Memory B cell (primary cell): ENCODE measurements at regions not wholly inside any gene's neighbourhood (a gene's known extent, or its start where the extent isn't known, plus 50 kb on each side); places are given as distances from the start of the nearest gene placed in this dataset.

ENCODE experiments used
- ATAC-seq: fragments of 150-1000 bp; cut with Tn5 transposase; 2 replicates; pipeline ENCODE4 v1.10.0; 2021; ENCODE audit warnings: low read depth, mild to moderate bottlenecking, moderate library complexity
- DNase-seq, 2 donors: peaks; one replicate each; pipeline ENCODE4 v3.0.0; 2022; ENCODE audit warnings: low spot score in 2 of 2
- H3K27ac Mint-ChIP-seq: one replicate; pipeline ENCODE4 v1.8.0; 2022; ENCODE audit warnings: mild to moderate bottlenecking, moderate library complexity, mixed read lengths
- H3K27me3 Mint-ChIP-seq: one replicate; pipeline ENCODE4 v1.8.0; 2022; ENCODE audit warnings: mixed read lengths
- H3K36me3 Mint-ChIP-seq: one replicate; pipeline ENCODE4 v1.8.0; 2022; ENCODE audit warnings: mild to moderate bottlenecking, mixed read lengths
- H3K4me1 Mint-ChIP-seq: one replicate; pipeline ENCODE4 v1.8.0; 2022; ENCODE audit warnings: mixed read lengths
- H3K4me3 Mint-ChIP-seq: one replicate; pipeline ENCODE4 v1.8.0; 2022; ENCODE audit warnings: mild to moderate bottlenecking, moderate library complexity, mixed read lengths
- H3K9me3 Mint-ChIP-seq: one replicate; pipeline ENCODE4 v1.8.0; 2022; ENCODE audit warnings: mixed read lengths

- DNase-seq (no peak), ATAC-seq (no peak)
- no peaks in the 10 kb centered on the region for H3K36me3 Mint-ChIP-seq
- H3K4me3 Mint-ChIP-seq, result no peak overlapping the region
- no peaks in the 10 kb centered on the region for H3K9me3 Mint-ChIP-seq
- H3K27ac Mint-ChIP-seq, result no peak overlapping the region
- peaks cover 2% of the 10 kb centered on the region for H3K27me3 Mint-ChIP-seq
- no peaks in the 10 kb centered on the region for H3K4me1 Mint-ChIP-seq
These were observed 162.4 kb upstream of the STT3B start for GRCh38 chr3:31370380-31370666.

GRCh38 chr3:31370681-31371080 is 162.0 kb upstream of the STT3B start:
- Mint-ChIP-seq H3K27me3 (peaks cover 2% of the 10 kb centered on the region), H3K4me1 (no peaks in the 10 kb centered on the region), H3K9me3 (no peaks in the 10 kb centered on the region), H3K36me3 (no peaks in the 10 kb centered on the region), H3K4me3 (no peak overlapping the region), H3K27ac (no peak overlapping the region)
- no peak for ATAC-seq
- no peak for DNase-seq

GRCh38 chr3:31371484-31372177 is 161.1 kb upstream of the STT3B start:
- H3K4me1 Mint-ChIP-seq, result no peaks in the 10 kb centered on the region

GRCh38 chr3:31373681-31374080 is 159.0 kb upstream of the STT3B start:
- Mint-ChIP-seq H3K36me3 (no peaks in the 10 kb centered on the region), H3K4me3 (no peak overlapping the region), H3K9me3 (no peaks in the 10 kb centered on the region), H3K27me3 (peaks cover 2% of the 10 kb centered on the region), H3K4me1 (no peaks in the 10 kb centered on the region), H3K27ac (no peak overlapping the region)
- DNase-seq (no peak), ATAC-seq (no peak)

More at GRCh38 chr3:31371484-31372177, 161.1 kb upstream of the STT3B start:
- peaks cover 2% of the 10 kb centered on the region for H3K27me3 Mint-ChIP-seq
- no peak overlapping the region for H3K27ac Mint-ChIP-seq
- DNase-seq (no peak), ATAC-seq (no peak)
- no peaks in the 10 kb centered on the region for H3K9me3 Mint-ChIP-seq
- H3K4me3 Mint-ChIP-seq, result no peak overlapping the region
- no peaks in the 10 kb centered on the region for H3K36me3 Mint-ChIP-seq

- peaks cover 4% of the 10 kb centered on the region for H3K27me3 Mint-ChIP-seq
These were observed 155.6 kb upstream of the STT3B start for GRCh38 chr3:31377045-31377642.

GRCh38 chr3:31378231-31378630 is 154.5 kb upstream of the STT3B start:
- Mint-ChIP-seq H3K4me3 (no peak overlapping the region), H3K27ac (no peak overlapping the region), H3K27me3 (peaks cover 4% of the 10 kb centered on the region), H3K9me3 (peaks cover 3% of the 10 kb centered on the region), H3K36me3 (no peaks in the 10 kb centered on the region), H3K4me1 (no peaks in the 10 kb centered on the region)
- ATAC-seq, result no peak
- DNase-seq, result no peak

More at GRCh38 chr3:31377045-31377642, 155.6 kb upstream of the STT3B start:
- H3K9me3 Mint-ChIP-seq, result peaks cover 3% of the 10 kb centered on the region
- no peak overlapping the region for H3K27ac Mint-ChIP-seq
- ATAC-seq (no peak), DNase-seq (no peak)
- H3K4me3 Mint-ChIP-seq, result no peak overlapping the region
- no peaks in the 10 kb centered on the region for H3K36me3 Mint-ChIP-seq
- no peaks in the 10 kb centered on the region for H3K4me1 Mint-ChIP-seq

- H3K27me3 Mint-ChIP-seq, result peaks cover 4% of the 10 kb centered on the region
- ATAC-seq (no peak), DNase-seq (no peak)
- no peaks in the 10 kb centered on the region for H3K36me3 Mint-ChIP-seq
- peaks cover 3% of the 10 kb centered on the region for H3K9me3 Mint-ChIP-seq
- no peaks in the 10 kb centered on the region for H3K4me1 Mint-ChIP-seq
- no peak overlapping the region for H3K27ac Mint-ChIP-seq
- no peak overlapping the region for H3K4me3 Mint-ChIP-seq
These were observed 153.1 kb upstream of the STT3B start for GRCh38 chr3:31379598-31379997.

- peaks cover 13% of the 10 kb centered on the region for H3K9me3 Mint-ChIP-seq
- peaks cover 4% of the 10 kb centered on the region for H3K27me3 Mint-ChIP-seq
- DNase-seq (no peak), ATAC-seq (no peak)
- no peak overlapping the region for H3K27ac Mint-ChIP-seq
- no peak overlapping the region for H3K4me3 Mint-ChIP-seq
- peaks cover 3% of the 10 kb centered on the region for H3K36me3 Mint-ChIP-seq
- H3K4me1 Mint-ChIP-seq, result no peaks in the 10 kb centered on the region
These were observed 149.9 kb upstream of the STT3B start for GRCh38 chr3:31382856-31383255.

- H3K4me3 Mint-ChIP-seq, result no peak overlapping the region
- H3K9me3 Mint-ChIP-seq, result peaks cover 13% of the 10 kb centered on the region
- H3K27ac Mint-ChIP-seq, result no peak overlapping the region
- H3K36me3 Mint-ChIP-seq, result peaks cover 3% of the 10 kb centered on the region
- H3K4me1 Mint-ChIP-seq, result no peaks in the 10 kb centered on the region
- H3K27me3 Mint-ChIP-seq, result peaks cover 4% of the 10 kb centered on the region
- ATAC-seq (no peak), DNase-seq (no peak)
These were observed 148.6 kb upstream of the STT3B start for GRCh38 chr3:31384117-31384516.

- Mint-ChIP-seq H3K27me3 (peaks cover 12% of the 10 kb centered on the region), H3K9me3 (peaks cover 10% of the 10 kb centered on the region), H3K4me1 (no peaks in the 10 kb centered on the region), H3K4me3 (no peak overlapping the region), H3K27ac (no peak overlapping the region), H3K36me3 (peaks cover 9% of the 10 kb centered on the region)
- DNase-seq (no peak), ATAC-seq (no peak)
These were observed 142.8 kb upstream of the STT3B start for GRCh38 chr3:31389939-31390338.

- DNase-seq (no peak), ATAC-seq (no peak)
- H3K4me3 Mint-ChIP-seq, result no peak overlapping the region
- H3K27me3 Mint-ChIP-seq, result peaks cover 12% of the 10 kb centered on the region
- peaks cover 9% of the 10 kb centered on the region for H3K36me3 Mint-ChIP-seq
- H3K27ac Mint-ChIP-seq, result no peak overlapping the region
- H3K4me1 Mint-ChIP-seq, result no peaks in the 10 kb centered on the region
- H3K9me3 Mint-ChIP-seq, result peaks cover 10% of the 10 kb centered on the region
These were observed 142.3 kb upstream of the STT3B start for GRCh38 chr3:31390466-31390865.

GRCh38 chr3:31391150-31391549 is 141.6 kb upstream of the STT3B start:
- H3K9me3 Mint-ChIP-seq, result peaks cover 10% of the 10 kb centered on the region
- H3K27ac Mint-ChIP-seq, result no peak overlapping the region
- DNase-seq (no peak), ATAC-seq (no peak)
- H3K4me1 Mint-ChIP-seq, result no peaks in the 10 kb centered on the region
- H3K27me3 Mint-ChIP-seq, result peaks cover 12% of the 10 kb centered on the region
- H3K4me3 Mint-ChIP-seq, result no peak overlapping the region
- H3K36me3 Mint-ChIP-seq, result peaks cover 9% of the 10 kb centered on the region

- Mint-ChIP-seq H3K4me3 (no peak overlapping the region), H3K27ac (no peak overlapping the region), H3K27me3 (peaks cover 12% of the 10 kb centered on the region), H3K9me3 (peaks cover 3% of the 10 kb centered on the region), H3K36me3 (peaks cover 6% of the 10 kb centered on the region), H3K4me1 (no peaks in the 10 kb centered on the region)
- ATAC-seq (no peak), DNase-seq (no peak)
These were observed 140.2 kb upstream of the STT3B start for GRCh38 chr3:31392568-31392967.

- H3K9me3 Mint-ChIP-seq, result peaks cover 2% of the 10 kb centered on the region
- ATAC-seq, result no peak
These were observed 133.5 kb upstream of the STT3B start for GRCh38 chr3:31399271-31399670.

GRCh38 chr3:31402117-31402516 is 130.6 kb upstream of the STT3B start:
- no peak overlapping the region for H3K4me3 Mint-ChIP-seq
- H3K27me3 Mint-ChIP-seq, result peaks cover 15% of the 10 kb centered on the region
- H3K4me1 Mint-ChIP-seq, result peaks cover 6% of the 10 kb centered on the region
- H3K36me3 Mint-ChIP-seq, result no peaks in the 10 kb centered on the region
- DNase-seq (no peak), ATAC-seq (peak; percentile 54)
- H3K27ac Mint-ChIP-seq, result no peak overlapping the region
- peaks cover 2% of the 10 kb centered on the region for H3K9me3 Mint-ChIP-seq

More at GRCh38 chr3:31399271-31399670, 133.5 kb upstream of the STT3B start:
- no peaks in the 10 kb centered on the region for H3K36me3 Mint-ChIP-seq
- H3K27me3 Mint-ChIP-seq, result peaks cover 11% of the 10 kb centered on the region
- H3K4me3 Mint-ChIP-seq, result no peak overlapping the region
- DNase-seq, result no peak
- no peak overlapping the region for H3K27ac Mint-ChIP-seq
- peaks cover 6% of the 10 kb centered on the region for H3K4me1 Mint-ChIP-seq
